HUES6 (cell line): ENCODE measurements at regions not wholly inside any gene's neighbourhood (a gene's known extent, or its start where the extent isn't known, plus 50 kb on each side); places are given as distances from the start of the nearest gene placed in this dataset.

Experiments
- H3K27ac ChIP-seq: 2 replicates; pipeline ENCODE4 v1.7.0; 2013; ENCODE audit warnings: low read depth, mild to moderate bottlenecking, low read length, inconsistent platforms
- H3K27me3 ChIP-seq: 2 replicates; pipeline ENCODE4 v1.6.1; 2013; ENCODE audit warnings: low read length; ENCODE audit not compliant: control insufficient read depth, insufficient read depth
- H3K36me3 ChIP-seq: 2 replicates; pipeline ENCODE4 v1.6.1; 2013; ENCODE audit warnings: low read length; ENCODE audit not compliant: control insufficient read depth, insufficient read depth
- H3K4me1 ChIP-seq: 2 replicates; pipeline ENCODE4 v1.6.1; 2013; ENCODE audit warnings: low read length; ENCODE audit not compliant: control insufficient read depth, insufficient read depth
- H3K4me3 ChIP-seq: 2 replicates; pipeline ENCODE4 v1.5.1; 2013; ENCODE audit warnings: low read depth, low read length
- H3K9ac ChIP-seq: one replicate; pipeline ENCODE4 v1.6.1; 2013; ENCODE audit warnings: mild to moderate bottlenecking, low read length
- H3K9me3 ChIP-seq: 2 replicates; pipeline ENCODE4 v1.6.1; 2013; ENCODE audit warnings: low read depth, low read length; ENCODE audit not compliant: control insufficient read depth, insufficient read depth

DNA sequence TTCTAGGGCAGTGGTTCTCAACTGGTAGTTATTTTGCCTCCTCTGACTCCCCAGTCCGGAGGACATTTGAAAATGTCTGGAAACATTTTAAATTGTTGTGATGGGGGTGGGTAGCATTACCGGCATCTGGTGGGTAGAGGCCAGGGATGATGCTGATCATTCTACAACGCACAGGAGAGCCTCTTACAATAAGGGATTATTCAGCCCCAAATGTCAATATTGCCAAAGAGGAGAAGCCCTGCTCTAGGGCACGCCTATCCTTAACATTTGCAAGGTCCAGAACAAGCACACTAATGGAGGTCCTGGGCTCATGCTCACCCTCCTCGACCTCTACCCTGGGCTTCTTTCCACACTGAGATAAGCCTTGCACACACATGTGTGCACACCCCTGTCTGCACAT is 106.4 kb downstream of the MINAR1 start:
- Histone ChIP-seq H3K27me3 (no peaks in the 10 kb centered on the region), H3K4me1 (no peaks in the 10 kb centered on the region), H3K27ac (no peak overlapping the region), H3K4me3 (no peak overlapping the region), H3K9ac (no peak overlapping the region), H3K9me3 (no peaks in the 10 kb centered on the region), H3K36me3 (no peaks in the 10 kb centered on the region)

DNA sequence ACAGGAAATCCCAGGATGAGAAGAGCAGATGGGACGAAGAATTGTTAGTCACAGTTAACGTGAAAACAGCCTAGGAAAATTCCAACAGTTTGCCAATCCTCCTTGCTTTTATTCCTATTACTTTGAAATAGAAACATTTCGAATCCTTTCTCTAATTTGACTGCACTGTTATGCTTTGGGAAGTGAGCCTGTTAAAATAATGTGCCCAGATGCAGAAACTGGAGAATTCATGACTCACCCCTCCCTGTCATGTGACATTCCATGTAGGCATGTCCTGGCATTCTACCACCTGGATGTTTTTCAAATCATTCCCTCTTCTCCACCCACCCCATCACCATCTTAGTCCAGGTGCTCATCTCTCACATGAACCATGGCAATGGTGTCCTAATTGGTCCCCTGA is 107.3 kb downstream of the MINAR1 start:
- no peaks in the 10 kb centered on the region for H3K4me1 ChIP-seq
- no peak overlapping the region for H3K9ac ChIP-seq
- H3K27ac ChIP-seq: no peak overlapping the region
- H3K27me3 ChIP-seq: no peaks in the 10 kb centered on the region
- no peaks in the 10 kb centered on the region for H3K36me3 ChIP-seq
- H3K4me3 ChIP-seq: no peak overlapping the region
- no peaks in the 10 kb centered on the region for H3K9me3 ChIP-seq

DNA sequence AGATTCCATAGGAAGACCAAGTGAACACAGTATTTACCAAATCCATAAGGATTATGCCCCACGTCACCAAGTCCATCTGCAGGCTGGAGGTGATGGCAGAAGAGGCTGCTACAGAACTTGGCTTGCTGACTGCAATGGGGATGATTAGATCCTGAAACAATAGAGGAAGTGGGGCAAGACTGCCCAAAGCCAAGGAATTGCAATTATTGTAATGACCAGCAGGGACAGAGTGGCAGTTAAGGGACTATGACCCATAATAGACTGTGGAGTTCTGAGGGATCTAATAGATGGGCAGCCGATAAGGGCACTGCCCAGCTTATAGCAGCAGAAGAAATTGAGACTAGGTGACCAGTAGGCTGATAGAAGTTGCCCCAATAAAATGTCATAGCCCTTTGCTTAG is 108.4 kb downstream of the MINAR1 start:
- no peaks in the 10 kb centered on the region for H3K27me3 ChIP-seq
- H3K9ac ChIP-seq: no peak overlapping the region
- H3K4me3 ChIP-seq: no peak overlapping the region
- H3K4me1 ChIP-seq: no peaks in the 10 kb centered on the region
- H3K27ac ChIP-seq: no peak overlapping the region
- H3K9me3 ChIP-seq: no peaks in the 10 kb centered on the region
- H3K36me3 ChIP-seq: no peaks in the 10 kb centered on the region

- Histone ChIP-seq H3K27ac (no peak overlapping the region), H3K9me3 (no peaks in the 10 kb centered on the region), H3K4me3 (no peak overlapping the region)
Observed at GRCh38 chr15:79541196-79541595, 109.1 kb downstream of the MINAR1 start.

GRCh38 chr15:79543097-79543496 is 111.0 kb downstream of the MINAR1 start:
- Histone ChIP-seq H3K9me3 (no peaks in the 10 kb centered on the region), H3K9ac (no peak overlapping the region), H3K27me3 (no peaks in the 10 kb centered on the region), H3K4me1 (no peaks in the 10 kb centered on the region), H3K27ac (no peak overlapping the region), H3K36me3 (no peaks in the 10 kb centered on the region), H3K4me3 (no peak overlapping the region)

More at GRCh38 chr15:79541196-79541595, 109.1 kb downstream of the MINAR1 start:
- H3K27me3 ChIP-seq: no peaks in the 10 kb centered on the region
- H3K9ac ChIP-seq: no peak overlapping the region
- H3K36me3 ChIP-seq: no peaks in the 10 kb centered on the region
- no peaks in the 10 kb centered on the region for H3K4me1 ChIP-seq

- no peak overlapping the region for H3K4me3 ChIP-seq
- H3K9me3 ChIP-seq: no peaks in the 10 kb centered on the region
- no peak overlapping the region for H3K9ac ChIP-seq
Observed at GRCh38 chr15:79549196-79549595, 117.1 kb downstream of the MINAR1 start.

DNA sequence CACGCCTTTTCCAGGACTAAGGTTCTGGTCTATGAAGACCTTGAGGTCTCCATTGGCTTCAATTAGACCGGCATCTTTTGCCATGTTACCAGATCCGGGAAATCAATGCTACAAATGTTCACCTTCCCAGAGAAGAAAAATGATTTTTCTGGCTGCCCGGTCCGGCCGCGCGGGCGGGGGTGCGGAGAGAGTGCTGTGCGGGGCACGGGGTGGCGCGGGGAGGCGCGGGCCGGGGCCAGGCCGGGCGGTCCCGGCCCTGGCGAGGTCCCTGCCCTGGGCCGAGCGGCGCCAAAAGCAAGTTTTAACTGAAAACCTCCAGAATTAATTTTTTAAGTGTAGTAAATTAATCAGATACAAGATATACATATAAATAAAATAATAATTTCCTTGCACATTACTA is 128.2 kb downstream of the MINAR1 start:
- Histone ChIP-seq H3K4me1 (no peaks in the 10 kb centered on the region), H3K27ac (no peak overlapping the region), H3K36me3 (no peaks in the 10 kb centered on the region), H3K9me3 (no peaks in the 10 kb centered on the region), H3K4me3 (no peak overlapping the region), H3K27me3 (no peaks in the 10 kb centered on the region), H3K9ac (no peak overlapping the region)

More at GRCh38 chr15:79549196-79549595, 117.1 kb downstream of the MINAR1 start:
- no peaks in the 10 kb centered on the region for H3K36me3 ChIP-seq
- H3K27me3 ChIP-seq: no peaks in the 10 kb centered on the region
- H3K4me1 ChIP-seq: no peaks in the 10 kb centered on the region
- H3K27ac ChIP-seq: no peak overlapping the region

GRCh38 chr15:79561982-79562381 is 129.8 kb downstream of the MINAR1 start:
- no peaks in the 10 kb centered on the region for H3K4me1 ChIP-seq
- H3K9me3 ChIP-seq: no peaks in the 10 kb centered on the region
- H3K27me3 ChIP-seq: no peaks in the 10 kb centered on the region
- H3K27ac ChIP-seq: no peak overlapping the region
- no peak overlapping the region for H3K4me3 ChIP-seq
- no peaks in the 10 kb centered on the region for H3K36me3 ChIP-seq
- no peak overlapping the region for H3K9ac ChIP-seq

DNA sequence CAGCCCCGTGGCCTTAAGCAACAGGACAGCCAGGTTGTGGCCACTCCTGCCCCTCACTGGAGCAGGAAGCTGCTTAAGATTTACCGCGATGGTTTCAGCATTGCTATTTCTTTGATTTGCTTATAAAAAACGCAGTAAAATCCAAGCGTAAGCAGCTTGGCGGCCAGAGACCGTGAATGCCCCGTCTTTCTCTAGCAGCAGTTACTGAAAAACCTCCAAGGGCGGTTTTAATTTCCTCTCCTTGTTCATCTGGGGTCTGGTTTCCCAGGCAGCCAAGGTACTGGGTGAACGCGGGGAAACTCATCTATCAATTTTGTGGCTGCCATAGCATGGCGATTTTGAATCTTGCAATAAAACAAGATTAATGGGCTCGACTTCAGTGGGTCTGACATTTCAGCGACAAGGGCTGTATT is 130.3 kb downstream of the MINAR1 start:
- Histone ChIP-seq H3K36me3 (no peaks in the 10 kb centered on the region), H3K9ac (no peak overlapping the region), H3K27ac (no peak overlapping the region), H3K4me3 (no peak overlapping the region), H3K9me3 (no peaks in the 10 kb centered on the region), H3K27me3 (no peaks in the 10 kb centered on the region), H3K4me1 (no peaks in the 10 kb centered on the region)

GRCh38 chr15:79562899-79563298 is 130.8 kb downstream of the MINAR1 start:
- Histone ChIP-seq H3K36me3 (no peaks in the 10 kb centered on the region), H3K27me3 (no peaks in the 10 kb centered on the region), H3K9me3 (peaks cover 1% of the 10 kb centered on the region), H3K9ac (no peak overlapping the region), H3K27ac (no peak overlapping the region), H3K4me3 (no peak overlapping the region), H3K4me1 (no peaks in the 10 kb centered on the region)

GRCh38 chr15:79570004-79570403 is 137.9 kb downstream of the MINAR1 start:
- Histone ChIP-seq H3K27ac (no peak overlapping the region), H3K4me3 (no peak overlapping the region), H3K4me1 (no peaks in the 10 kb centered on the region), H3K27me3 (no peaks in the 10 kb centered on the region), H3K9me3 (peaks cover 4% of the 10 kb centered on the region), H3K36me3 (no peaks in the 10 kb centered on the region), H3K9ac (no peak overlapping the region)
